Mesenchymal stem cell (in vitro differentiated cells and primary cell): ENCODE measurements at regions not wholly inside any gene's neighbourhood (a gene's known extent, or its start where the extent isn't known, plus 50 kb on each side); places are given as distances from the start of the nearest gene placed in this dataset.
A peak's percentile ranks its signal among the peaks of the same experiment; 100 is the strongest.

ENCODE experiments used
- DNase-seq: peaks from one replicate; pipeline ENCODE4 v3.0.0-alpha.2; 2013
- H2AFZ ChIP-seq: one replicate; pipeline ENCODE4 v1.6.1; 2013; ENCODE audit warnings: low read depth, mild to moderate bottlenecking, control low read depth, inconsistent platforms, low read length, moderate library complexity
- H2AK5ac ChIP-seq: 2 replicates; pipeline ENCODE4 v1.6.1; 2013; ENCODE audit warnings: low read length, moderate library complexity, mild to moderate bottlenecking, inconsistent platforms; ENCODE audit not compliant: severe bottlenecking
- H2BK120ac ChIP-seq: one replicate; pipeline ENCODE4 v1.6.1; 2013; ENCODE audit warnings: low read depth, mild to moderate bottlenecking, inconsistent platforms, low read length, moderate library complexity
- H2BK12ac ChIP-seq, 2 experiments: one replicate each; pipeline ENCODE4 v1.6.1; 2013; ENCODE audit warnings: inconsistent platforms in 2 of 2, low read length in 2 of 2, mild to moderate bottlenecking in 2 of 2, moderate library complexity in 2 of 2, control low read depth in 1 of 2
- H2BK15ac ChIP-seq: one replicate; pipeline ENCODE4 v1.6.1; 2013; ENCODE audit warnings: mild to moderate bottlenecking, low read depth, inconsistent platforms; ENCODE audit not compliant: poor library complexity, severe bottlenecking
- H2BK5ac ChIP-seq: 2 replicates; pipeline ENCODE4 v1.6.1; 2013; ENCODE audit warnings: low read depth, mild to moderate bottlenecking, low read length, control low read depth, inconsistent platforms; ENCODE audit not compliant: poor library complexity, severe bottlenecking
- H3K14ac ChIP-seq, 2 experiments: one replicate each; pipeline ENCODE4 v1.6.1; 2013; ENCODE audit warnings: inconsistent platforms in 2 of 2, low read length in 2 of 2, control low read depth in 1 of 2, mild to moderate bottlenecking in 1 of 2, moderate library complexity in 1 of 2
- H3K18ac ChIP-seq, 2 experiments: one replicate each; pipeline ENCODE4 v1.6.1; 2013; ENCODE audit warnings: inconsistent platforms in 2 of 2, low read length in 2 of 2, control low read depth in 1 of 2, low read depth in 1 of 2, mild to moderate bottlenecking in 1 of 2
- H3K23ac ChIP-seq, 2 experiments: one replicate each; pipeline ENCODE4 v1.6.1; 2013; ENCODE audit warnings: inconsistent platforms in 2 of 2, low read length in 2 of 2, mild to moderate bottlenecking in 2 of 2, moderate library complexity in 2 of 2, control low read depth in 1 of 2
- H3K27ac ChIP-seq: 2 replicates; pipeline ENCODE4 v1.5.1; 2013; ENCODE audit warnings: mild to moderate bottlenecking, moderate library complexity, low read length, control low read depth, inconsistent platforms; ENCODE audit not compliant: poor library complexity, severe bottlenecking
- H3K27me3 ChIP-seq, 2 experiments: 2 replicates each; pipeline versions ENCODE4 v1.6.1 to v1.7.0; 2013; ENCODE audit warnings: low read length in 2 of 2, mild to moderate bottlenecking in 2 of 2, moderate library complexity in 2 of 2, control low read depth in 1 of 2, inconsistent platforms in 1 of 2; ENCODE audit not compliant: control insufficient read depth in 1 of 2, insufficient read depth in 1 of 2
- H3K36me3 ChIP-seq, 2 experiments: 2 replicates each; pipeline versions ENCODE4 v1.6.1 to v1.7.0; 2013; ENCODE audit warnings: low read length in 2 of 2, control low read depth in 1 of 2, inconsistent platforms in 1 of 2, low read depth in 1 of 2, mild to moderate bottlenecking in 1 of 2; ENCODE audit not compliant: insufficient read depth in 2 of 2, control insufficient read depth in 1 of 2
- H3K4ac ChIP-seq, 2 experiments: one replicate each; pipeline ENCODE4 v1.6.1; 2013; ENCODE audit warnings: inconsistent platforms in 2 of 2, low read length in 2 of 2, mild to moderate bottlenecking in 2 of 2, moderate library complexity in 2 of 2, control low read depth in 1 of 2, low read depth in 1 of 2
- H3K4me1 ChIP-seq: 2 replicates; pipeline ENCODE4 v1.6.1; 2013; ENCODE audit warnings: low read depth, low read length, control low read depth; ENCODE audit not compliant: control insufficient read depth, insufficient read depth
- H3K4me2 ChIP-seq: 2 replicates; pipeline ENCODE4 v1.6.1; 2013; ENCODE audit warnings: low read length, mild to moderate bottlenecking, inconsistent platforms; ENCODE audit not compliant: poor library complexity, severe bottlenecking
- H3K4me3 ChIP-seq, 2 experiments: 2 replicates each; pipeline versions ENCODE4 v1.5.1 to v1.7.0; 2013; ENCODE audit warnings: low read length in 2 of 2, mild to moderate bottlenecking in 2 of 2, control low read depth in 1 of 2, low read depth in 1 of 2; ENCODE audit not compliant: insufficient read depth in 1 of 2
- H3K79me1 ChIP-seq: replicated peaks from 2 replicates; pipeline ENCODE4 v1.6.1; 2013; ENCODE audit warnings: mild to moderate bottlenecking, control low read depth, low read length, inconsistent platforms; ENCODE audit not compliant: poor library complexity, severe bottlenecking
- H3K9ac ChIP-seq: 2 replicates; pipeline ENCODE4 v1.7.0; 2013; ENCODE audit warnings: mild to moderate bottlenecking, low read length, moderate library complexity
- H3K9me3 ChIP-seq: 2 replicates; pipeline ENCODE4 v1.7.0; 2013; ENCODE audit warnings: mild to moderate bottlenecking, low read length; ENCODE audit not compliant: control insufficient read depth
- H4K8ac ChIP-seq: one replicate; pipeline ENCODE4 v1.6.1; 2013; ENCODE audit warnings: inconsistent platforms, mild to moderate bottlenecking, low read length, moderate library complexity
- H4K91ac ChIP-seq: one replicate; pipeline ENCODE4 v1.6.1; 2013; ENCODE audit warnings: mild to moderate bottlenecking, low read length, inconsistent platforms
- WGBS: methylation state at CpG from one replicate; pipeline ENCODE4 v1.1.7; 2013; ENCODE audit warnings: mixed read lengths; 5-methylcytosine and 5-hydroxymethylcytosine counted together

DNA sequence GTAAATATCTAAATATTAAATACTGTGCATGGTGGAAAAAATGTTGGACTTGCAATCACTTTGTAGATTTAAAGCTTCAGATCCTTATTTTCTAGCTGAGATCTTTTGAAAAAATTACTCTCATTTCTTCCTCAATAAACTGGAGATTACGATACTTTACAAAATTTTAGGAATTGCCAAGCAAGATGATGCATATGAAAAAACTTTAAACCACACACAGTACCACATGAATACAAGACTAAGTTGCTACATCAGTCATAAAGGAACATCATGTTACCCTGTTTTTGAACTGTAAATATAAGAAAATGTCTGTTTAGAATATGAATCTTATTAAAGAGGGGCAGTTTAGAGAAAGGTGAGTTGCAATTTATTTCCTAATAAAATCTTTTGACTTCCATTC, 703.6 kb upstream of the NUDT12 start:
- no peak overlapping the region for H2AFZ ChIP-seq
- no peak for DNase-seq
- no peak overlapping the region for H3K4ac ChIP-seq
- no peak overlapping the region for H2BK120ac ChIP-seq
- no peak overlapping the region for H3K4me2 ChIP-seq
- no peaks in the 10 kb centered on the region for H3K36me3 ChIP-seq
- H3K79me1 ChIP-seq, result no peaks in the 10 kb centered on the region
- H4K91ac ChIP-seq, result no peak overlapping the region
- no peak overlapping the region for H3K14ac ChIP-seq
- H2BK5ac ChIP-seq, result no peak overlapping the region
- WGBS, result 92% methylated on average over 1 of the region's 1 CpG
- no peak overlapping the region for H4K8ac ChIP-seq
- no peak overlapping the region for H2AK5ac ChIP-seq
- no peak overlapping the region for H2BK15ac ChIP-seq
- no peak overlapping the region for H3K9ac ChIP-seq
- no peak overlapping the region for H3K18ac ChIP-seq
- no peaks in the 10 kb centered on the region for H3K27me3 ChIP-seq
- no peaks in the 10 kb centered on the region for H3K9me3 ChIP-seq
- no peak overlapping the region for H3K27ac ChIP-seq
- H3K4me1 ChIP-seq, result no peaks in the 10 kb centered on the region
- H3K23ac ChIP-seq, result no peak overlapping the region
- H3K4me3 ChIP-seq, result no peak overlapping the region
- H2BK12ac ChIP-seq, result no peak overlapping the region

DNA sequence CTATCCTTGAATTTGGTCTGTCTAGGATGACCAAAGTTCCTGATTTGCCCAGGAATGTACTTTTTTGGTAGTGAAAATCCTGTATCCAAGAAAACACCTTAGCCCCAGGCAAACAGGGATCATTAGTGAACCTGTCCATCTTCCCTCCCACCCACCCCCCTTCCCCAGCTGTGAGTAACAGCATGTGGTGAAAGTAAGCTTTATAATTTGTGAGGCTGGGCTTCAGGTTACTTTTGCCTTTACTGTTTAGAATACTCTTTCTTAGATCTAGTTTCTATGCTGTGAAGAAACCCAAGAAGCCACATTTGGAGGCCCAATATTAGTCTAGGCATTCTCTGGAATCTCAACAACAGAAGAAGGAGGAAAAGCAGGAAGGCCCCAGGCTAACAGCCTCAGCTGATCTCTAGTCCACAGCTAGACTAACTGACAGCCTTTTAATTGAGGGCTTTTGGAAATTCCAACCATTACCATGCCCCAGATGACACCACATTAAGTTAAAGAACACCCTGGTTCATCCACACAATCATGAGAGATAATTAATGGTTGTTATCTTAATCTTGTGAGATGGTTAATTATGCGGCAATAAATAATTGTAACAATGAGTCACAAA, 703.0 kb upstream of the NUDT12 start:
- H3K9ac ChIP-seq, result no peak overlapping the region
- H3K4ac ChIP-seq, result no peak overlapping the region
- H2AFZ ChIP-seq, result no peak overlapping the region
- no CpG with 5 or more reads among the region's 1 CpG for WGBS
- H3K14ac ChIP-seq, result no peak overlapping the region
- no peak overlapping the region for H3K27ac ChIP-seq
- no peaks in the 10 kb centered on the region for H3K27me3 ChIP-seq
- H3K4me2 ChIP-seq, result no peak overlapping the region
- H3K36me3 ChIP-seq, result no peaks in the 10 kb centered on the region
- DNase-seq, result peak; percentile 19
- H2BK12ac ChIP-seq, result no peak overlapping the region
- no peak overlapping the region for H3K4me3 ChIP-seq
- no peaks in the 10 kb centered on the region for H3K4me1 ChIP-seq
- H2BK15ac ChIP-seq, result no peak overlapping the region
- H2BK120ac ChIP-seq, result no peak overlapping the region
- H3K18ac ChIP-seq, result no peak overlapping the region
- no peak overlapping the region for H2BK5ac ChIP-seq
- no peak overlapping the region for H3K23ac ChIP-seq
- H4K8ac ChIP-seq, result no peak overlapping the region
- H4K91ac ChIP-seq, result no peak overlapping the region
- H3K9me3 ChIP-seq, result no peaks in the 10 kb centered on the region
- no peak overlapping the region for H2AK5ac ChIP-seq
- no peaks in the 10 kb centered on the region for H3K79me1 ChIP-seq

DNA sequence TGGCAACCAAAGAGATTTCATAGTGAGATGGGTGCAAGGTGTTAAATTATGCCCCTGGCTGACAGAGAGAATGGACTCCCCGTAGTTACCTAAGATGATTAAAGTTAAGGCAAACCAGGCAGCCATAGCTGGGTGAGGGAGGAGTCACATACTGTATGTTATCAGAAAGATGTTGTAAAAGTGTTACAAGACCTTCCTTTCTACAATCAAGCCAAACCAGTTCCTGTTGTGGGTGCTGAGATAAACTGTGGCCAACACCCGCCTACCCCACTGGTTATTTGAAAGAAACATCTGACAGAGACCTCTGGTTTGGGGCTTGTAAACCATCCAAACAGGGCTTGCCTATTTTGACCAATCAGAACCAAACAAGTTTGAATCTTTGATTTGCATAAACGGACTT, 684.7 kb upstream of the NUDT12 start:
- Histone ChIP-seq H3K23ac (no peak overlapping the region), H4K91ac (no peak overlapping the region), H3K4ac (no peak overlapping the region), H3K4me3 (no peak overlapping the region), H3K79me1 (no peaks in the 10 kb centered on the region), H2BK12ac (no peak overlapping the region), H3K4me2 (no peak overlapping the region), H2BK15ac (no peak overlapping the region), H2BK120ac (no peak overlapping the region), H3K36me3 (no peaks in the 10 kb centered on the region), H2AK5ac (no peak overlapping the region), H4K8ac (no peak overlapping the region), H2BK5ac (no peak overlapping the region), H3K18ac (no peak overlapping the region), H3K9me3 (no peaks in the 10 kb centered on the region), H3K14ac (no peak overlapping the region), H3K4me1 (no peaks in the 10 kb centered on the region), H3K9ac (no peak overlapping the region), H3K27me3 (no peaks in the 10 kb centered on the region), H2AFZ (no peak overlapping the region), H3K27ac (no peak overlapping the region)
- WGBS, result 84% methylated on average over 3 of the region's 3 CpGs
- DNase-seq, result no peak

DNA sequence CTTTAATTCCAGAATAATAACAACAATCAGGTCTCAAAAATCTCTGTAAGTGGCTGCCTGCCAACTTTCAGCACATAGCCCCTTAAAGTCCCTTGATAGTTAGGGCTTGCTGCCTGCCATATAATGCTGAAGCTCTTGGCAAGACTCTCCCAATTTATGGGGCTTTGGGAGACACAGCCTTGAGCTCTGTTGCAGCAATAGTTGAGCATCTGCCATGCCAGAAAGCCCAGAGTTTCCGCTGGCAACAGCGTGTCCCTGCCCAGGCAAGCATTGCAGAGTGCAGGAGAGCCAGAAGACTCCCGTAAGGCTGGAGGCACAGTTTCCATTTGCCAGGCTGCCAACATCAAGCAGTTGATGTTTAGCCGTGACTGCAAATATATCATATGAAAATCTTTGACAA, 678.5 kb upstream of the NUDT12 start:
- WGBS, result 94% methylated on average over 3 of the region's 4 CpGs
- H3K14ac ChIP-seq, result no peak overlapping the region

More for the DNA sequence above, 678.5 kb upstream of the NUDT12 start:
- Histone ChIP-seq H2BK15ac (no peak overlapping the region), H3K4me2 (no peak overlapping the region), H3K9me3 (no peaks in the 10 kb centered on the region), H3K79me1 (no peaks in the 10 kb centered on the region), H2BK12ac (no peak overlapping the region), H4K8ac (no peak overlapping the region), H3K4me1 (no peaks in the 10 kb centered on the region), H2AFZ (no peak overlapping the region), H3K9ac (no peak overlapping the region), H3K36me3 (no peaks in the 10 kb centered on the region), H4K91ac (no peak overlapping the region), H3K27ac (no peak overlapping the region), H2AK5ac (no peak overlapping the region), H3K4ac (no peak overlapping the region), H2BK120ac (no peak overlapping the region), H3K18ac (no peak overlapping the region), H3K23ac (no peak overlapping the region), H2BK5ac (no peak overlapping the region), H3K27me3 (no peaks in the 10 kb centered on the region), H3K4me3 (no peak overlapping the region)
- no peak for DNase-seq
